GM19035 (cell line): ENCODE measurements at regions not wholly inside any gene's neighbourhood (a gene's known extent, or its start where the extent isn't known, plus 50 kb on each side); places are given as distances from the start of the nearest gene placed in this dataset.

Experiments
- ATAC-seq: cut with Tn5 transposase; IDR thresholded peaks from one replicate; pipeline ENCODE4 v1.9.1; 2021; ENCODE audit not compliant: unreplicated experiment

DNA sequence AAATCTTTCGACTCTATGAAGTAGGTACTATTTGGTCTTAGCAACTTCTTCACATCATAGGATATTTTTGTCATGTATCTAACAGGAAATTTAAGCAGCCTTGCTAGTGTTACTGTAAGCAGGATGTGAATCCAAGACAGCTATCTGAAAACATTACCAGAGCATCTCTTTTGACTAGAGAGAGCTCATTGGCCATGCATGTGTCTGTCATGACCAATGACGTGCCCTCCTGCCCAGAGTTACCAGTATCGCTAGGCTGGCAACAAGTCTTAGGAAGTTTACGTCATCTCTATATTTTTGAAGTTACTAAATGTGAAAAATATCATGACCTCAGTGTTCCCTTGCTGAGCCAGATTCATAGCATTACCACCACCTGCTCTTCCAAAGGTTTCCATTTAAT is 130.9 kb upstream of the TP63 start:
- no peak for ATAC-seq

DNA sequence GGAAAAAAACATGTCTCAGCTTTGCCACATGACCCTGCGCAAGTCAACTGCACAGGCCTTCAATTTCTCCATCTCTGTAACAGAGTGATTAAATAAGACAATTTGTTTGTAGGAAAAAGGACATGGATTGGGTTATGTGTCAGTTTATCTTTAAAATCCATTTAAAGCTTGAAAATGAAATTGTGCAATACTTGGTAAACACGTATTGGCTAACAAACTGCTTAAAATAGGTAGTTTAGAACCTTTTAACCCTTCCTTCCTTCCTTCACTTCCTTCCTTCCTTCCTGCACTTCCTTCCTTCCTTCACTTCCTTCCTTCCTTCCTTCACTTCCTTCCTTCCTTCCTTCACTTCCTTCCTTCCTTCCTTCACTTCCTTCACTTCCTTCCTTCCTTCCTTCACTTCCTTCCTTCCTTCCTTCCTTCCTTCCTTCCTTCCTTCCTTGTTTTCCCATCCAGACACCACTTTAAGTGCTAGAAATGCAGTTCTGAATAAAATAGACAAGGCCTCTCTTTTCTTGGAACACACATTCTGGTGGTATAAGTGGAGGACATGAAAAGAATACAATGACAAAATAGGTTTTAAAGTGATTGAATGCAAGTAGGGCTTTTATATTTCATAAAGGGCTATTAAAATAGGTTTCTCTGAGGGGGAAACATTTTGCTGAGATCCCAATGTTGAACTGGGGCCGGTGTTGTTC is 130.2 kb upstream of the TP63 start:
- ATAC-seq, result no peak

DNA sequence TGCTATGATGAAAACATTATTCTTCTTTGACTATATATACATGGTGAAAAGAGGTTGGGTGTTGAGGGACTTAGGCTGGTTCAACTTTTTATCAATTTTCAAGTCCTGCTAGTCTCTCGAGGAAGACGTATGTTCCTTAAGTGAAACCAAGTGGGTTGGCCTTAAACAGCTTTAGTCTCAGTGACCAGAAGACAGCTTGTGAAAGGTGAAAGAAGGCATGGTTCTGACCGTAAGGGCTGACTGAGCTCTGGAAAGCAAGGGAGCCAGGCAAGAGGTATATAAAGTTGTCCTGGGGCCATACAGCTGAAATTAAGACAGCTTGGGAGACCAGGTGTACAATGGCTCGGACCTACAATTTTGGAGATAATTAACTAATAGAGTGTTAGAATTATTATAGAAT is 128.9 kb upstream of the TP63 start:
- ATAC-seq, result no peak

DNA sequence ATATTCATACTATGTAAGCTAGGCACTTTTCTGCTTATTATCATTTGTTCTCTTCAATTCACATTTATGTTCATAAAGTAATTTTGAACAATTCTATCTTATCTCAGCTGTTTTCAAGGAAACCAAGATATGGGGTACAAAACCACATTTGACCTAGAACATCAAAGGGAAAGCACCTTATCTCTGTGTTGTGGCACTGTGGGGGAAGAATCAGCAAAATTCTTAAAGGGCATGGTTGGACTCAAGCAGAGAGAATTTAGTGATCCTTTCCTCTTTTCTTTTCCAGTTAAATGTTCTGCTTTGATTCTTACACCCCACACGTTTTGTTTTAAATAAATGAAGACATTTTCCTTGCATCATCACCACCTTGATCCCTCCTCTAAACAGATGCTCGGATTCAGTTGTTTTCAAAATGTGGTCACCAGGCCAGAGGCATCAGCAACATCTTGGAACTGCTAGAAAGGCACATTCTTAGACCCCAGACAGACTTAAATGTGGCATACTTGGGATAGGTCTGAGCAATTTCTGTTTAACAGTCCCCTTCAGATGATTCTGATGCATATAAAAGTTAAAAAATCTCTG is 128.4 kb upstream of the TP63 start:
- ATAC-seq, result no peak

DNA sequence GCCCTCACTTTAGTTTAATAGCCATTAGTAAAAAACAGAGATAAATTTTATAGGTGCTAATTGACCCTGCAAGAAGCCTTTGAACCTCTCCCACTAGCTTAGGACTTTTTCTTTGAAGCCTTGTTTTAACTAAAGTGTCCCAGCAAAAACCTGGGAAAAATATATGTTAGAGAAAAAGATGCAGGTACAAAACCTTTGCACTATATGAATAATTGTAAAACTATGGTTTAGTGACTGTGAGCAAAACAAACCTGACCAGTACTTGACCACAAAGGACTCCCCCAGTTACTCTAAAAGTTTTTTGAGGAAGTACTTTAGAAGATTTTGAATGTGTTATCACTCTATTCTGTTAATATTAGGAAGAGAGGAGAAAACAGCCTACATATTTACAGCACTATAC is 123.3 kb upstream of the TP63 start:
- peak; percentile 53 for ATAC-seq

DNA sequence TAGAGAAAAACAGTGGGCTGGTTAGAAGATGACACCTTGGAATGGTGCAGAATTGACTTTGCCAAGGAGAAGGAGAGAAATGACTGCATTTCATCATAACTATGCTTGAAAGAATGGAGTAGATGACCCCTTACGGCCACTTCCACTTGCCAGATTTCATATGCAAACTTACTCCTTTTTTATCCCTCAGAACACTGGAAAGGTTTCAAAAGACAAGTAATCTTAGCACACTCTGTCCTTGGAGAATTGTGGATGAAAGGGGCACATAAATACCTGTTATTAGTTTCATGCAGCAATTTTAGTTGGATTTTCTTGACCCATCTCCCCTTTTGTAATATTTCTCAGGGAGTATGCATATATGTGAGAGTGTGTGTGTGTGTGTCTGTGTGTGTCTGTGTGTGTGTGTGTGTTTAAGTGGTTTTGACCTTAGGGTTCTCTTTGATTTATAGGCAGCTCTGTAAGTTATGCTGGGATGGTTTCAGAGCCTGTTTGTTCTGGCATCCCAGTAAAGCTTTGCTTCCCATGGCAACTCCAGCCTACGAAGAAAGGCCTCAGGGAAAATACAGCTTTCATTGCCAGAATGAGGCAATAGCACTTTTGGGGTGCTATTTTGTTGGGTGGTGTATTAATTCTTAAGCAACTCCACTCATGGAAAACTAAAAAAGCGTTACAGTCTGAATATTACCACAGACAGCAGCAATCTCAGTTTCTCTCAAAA is 122.2 kb upstream of the TP63 start:
- no peak for ATAC-seq

DNA sequence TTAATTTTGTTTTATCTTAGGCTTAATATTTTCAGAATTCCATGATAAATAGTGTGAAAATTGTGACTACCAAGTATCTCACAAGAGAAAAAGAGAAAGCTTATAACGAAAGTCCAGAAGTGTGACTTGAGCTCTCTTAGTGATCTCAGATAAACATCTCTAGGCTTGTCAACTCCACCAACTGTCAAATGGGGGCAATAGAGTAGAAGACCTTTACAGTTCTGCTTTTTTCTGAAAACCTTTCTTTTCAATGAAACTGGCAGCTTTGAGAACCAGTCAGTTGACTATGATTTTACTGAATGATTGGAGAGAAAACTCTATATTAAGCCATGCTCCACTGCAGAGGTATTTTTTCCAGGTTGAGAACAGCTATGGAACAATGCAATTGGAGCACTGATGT is 119.2 kb upstream of the TP63 start:
- peak; percentile 69 for ATAC-seq

DNA sequence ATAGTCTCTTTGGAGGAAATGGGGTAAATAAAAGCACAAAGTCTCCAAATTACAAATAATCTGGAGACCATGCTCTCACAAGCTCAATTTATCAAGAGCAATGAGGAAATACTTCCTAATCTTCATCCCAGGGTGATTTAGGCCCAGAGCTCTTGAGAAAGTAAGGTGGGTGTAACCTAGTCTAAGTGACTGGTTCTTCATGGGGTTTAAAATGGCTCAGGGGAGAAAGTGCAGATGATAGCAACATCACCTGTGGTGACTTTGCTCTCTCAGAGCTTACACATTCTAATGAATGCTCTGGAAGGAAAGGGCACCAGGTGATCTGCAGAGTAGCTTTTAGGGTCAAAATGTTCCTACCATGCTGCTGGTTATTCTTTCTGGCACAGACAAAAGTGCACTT is 118.4 kb upstream of the TP63 start:
- ATAC-seq, result no peak

DNA sequence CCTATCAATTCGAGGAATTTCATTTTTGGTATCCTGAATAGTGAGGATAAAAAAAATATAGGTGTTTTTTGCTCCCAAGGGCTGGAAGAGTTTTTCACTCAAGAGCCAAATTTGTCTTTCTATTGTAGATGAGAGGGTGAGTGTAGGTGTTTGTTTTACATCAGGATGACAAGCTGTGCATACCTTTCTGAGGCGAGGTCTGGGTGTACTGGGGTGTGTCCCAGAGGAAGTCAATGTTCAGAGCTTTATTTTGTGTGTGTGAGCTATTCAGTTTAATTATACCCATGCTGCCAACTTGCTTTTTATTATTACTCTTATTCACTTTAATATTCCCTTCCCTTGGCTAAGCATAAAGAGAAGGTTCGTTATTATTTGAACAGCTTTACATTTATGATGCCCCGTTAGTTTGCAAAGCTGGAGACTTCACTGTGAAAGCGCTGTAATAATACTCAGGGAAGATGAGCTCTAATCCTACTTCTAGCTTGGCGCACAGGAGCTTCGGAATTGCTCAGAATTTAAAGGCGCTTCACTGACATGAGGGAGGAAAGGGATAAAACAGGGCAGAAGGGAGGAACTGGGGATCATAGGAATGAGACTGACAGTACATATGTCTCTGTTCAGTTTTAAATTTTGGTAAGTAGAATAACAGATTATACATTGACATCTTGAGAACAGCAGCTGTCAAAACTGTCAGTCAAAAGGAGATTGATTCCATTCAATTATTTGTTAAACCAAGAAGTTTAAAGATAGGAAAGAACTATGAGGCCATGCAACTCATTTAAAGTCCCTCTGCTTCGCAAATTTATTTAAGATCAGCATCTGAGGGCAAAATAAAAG is 117.7 kb upstream of the TP63 start:
- no peak for ATAC-seq

DNA sequence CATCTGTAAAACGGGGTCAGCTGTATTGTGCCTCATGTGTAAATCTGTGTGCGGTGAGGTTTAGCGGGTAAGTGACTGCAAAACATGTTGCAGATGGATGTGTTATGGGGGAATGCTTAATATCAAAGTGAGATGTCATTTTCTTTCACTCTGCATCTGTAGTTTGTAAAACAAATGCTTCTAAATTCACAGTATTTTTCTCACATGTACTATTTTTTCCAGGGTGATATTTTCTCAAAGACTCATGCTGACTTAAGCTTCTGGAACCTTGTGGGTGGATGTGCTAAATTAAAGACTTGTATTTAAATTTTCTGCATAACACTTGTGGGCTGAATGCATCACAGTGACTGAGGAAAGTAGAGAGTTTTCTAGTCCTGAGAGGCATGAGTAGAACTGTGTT is 115.2 kb upstream of the TP63 start:
- ATAC-seq, result no peak

DNA sequence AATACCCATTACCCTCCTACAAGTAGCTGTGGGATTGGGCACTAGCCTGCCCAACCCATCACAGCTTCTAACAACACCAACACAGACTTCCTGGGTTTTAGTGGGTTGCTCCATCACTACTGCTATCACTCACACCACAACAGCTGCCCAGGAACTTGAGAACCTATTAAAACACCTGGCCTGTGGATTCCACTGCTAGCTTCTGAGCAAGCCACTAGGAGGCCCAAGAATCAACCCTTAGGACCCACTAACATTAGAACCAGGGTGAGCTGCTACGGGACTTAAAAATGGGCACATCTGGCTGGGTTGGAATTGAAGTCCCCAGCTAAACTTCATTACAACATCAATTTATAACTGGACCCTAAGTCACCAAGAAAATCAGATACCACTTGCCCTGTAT is 113.2 kb upstream of the TP63 start:
- ATAC-seq, result no peak

DNA sequence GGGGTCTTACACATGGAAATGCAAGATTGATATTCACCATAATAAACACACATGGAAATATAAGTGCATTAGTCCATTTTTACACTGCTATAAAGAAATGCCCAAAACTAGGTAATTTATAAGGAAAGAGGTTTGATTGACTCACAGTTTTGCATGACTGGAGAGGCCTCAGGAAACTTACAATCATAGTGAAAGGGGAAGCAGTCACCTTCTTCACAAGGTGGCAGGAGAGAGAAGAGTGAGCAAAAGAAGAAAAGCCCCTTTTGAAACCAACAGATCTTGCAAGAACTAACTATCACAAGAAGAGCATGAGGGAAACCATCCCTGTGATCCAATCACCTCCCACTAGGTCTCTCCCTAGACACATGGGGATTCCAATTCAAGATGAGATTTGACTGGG is 111.7 kb upstream of the TP63 start:
- ATAC-seq, result no peak

DNA sequence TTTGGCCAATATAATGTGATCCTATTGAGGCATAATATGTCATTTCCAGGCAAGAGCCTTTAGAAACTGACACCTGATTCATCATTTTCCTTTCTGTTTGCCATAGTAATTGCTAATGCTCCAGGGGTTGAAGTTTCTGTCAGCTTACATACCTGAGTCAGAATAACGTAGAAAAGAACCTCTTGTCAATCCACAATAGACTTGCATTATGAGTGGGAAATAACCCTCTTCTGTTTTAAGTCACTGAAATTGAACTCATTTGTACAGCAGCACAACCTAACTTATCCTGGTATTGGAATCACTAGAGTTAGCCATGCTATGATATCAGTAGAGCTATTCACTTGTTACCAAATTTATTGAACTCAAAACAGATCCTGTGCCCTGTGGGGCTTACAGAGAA is 101.7 kb upstream of the TP63 start:
- ATAC-seq, result peak; percentile 57

DNA sequence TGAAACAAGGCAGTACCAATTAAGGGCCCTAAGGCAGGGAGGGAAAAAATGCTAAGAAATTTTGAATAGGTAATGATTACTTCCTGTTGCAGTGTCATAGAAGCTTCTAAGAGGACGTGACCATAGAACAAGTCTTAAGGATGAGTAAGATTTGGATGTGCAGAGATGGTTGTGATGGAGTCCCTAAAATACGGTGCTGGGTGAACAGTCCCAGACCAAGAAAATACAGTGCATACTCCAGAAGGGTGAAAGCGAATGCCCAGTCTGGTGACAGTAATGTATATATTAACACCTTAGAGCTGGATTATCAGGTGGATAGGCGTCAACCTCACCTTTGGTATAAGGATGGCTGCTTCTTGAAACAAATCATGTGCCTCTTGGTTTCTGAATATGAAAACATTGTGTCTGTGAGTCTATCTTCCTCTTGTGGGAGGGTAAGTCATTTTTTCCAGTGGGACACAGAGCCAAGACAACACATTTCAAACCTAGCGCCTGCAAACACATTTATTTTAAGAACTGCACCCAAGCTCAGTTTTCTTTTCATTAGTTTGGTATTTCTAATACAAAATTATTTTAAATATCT is 101.2 kb upstream of the TP63 start:
- ATAC-seq, result peak; percentile 28

DNA sequence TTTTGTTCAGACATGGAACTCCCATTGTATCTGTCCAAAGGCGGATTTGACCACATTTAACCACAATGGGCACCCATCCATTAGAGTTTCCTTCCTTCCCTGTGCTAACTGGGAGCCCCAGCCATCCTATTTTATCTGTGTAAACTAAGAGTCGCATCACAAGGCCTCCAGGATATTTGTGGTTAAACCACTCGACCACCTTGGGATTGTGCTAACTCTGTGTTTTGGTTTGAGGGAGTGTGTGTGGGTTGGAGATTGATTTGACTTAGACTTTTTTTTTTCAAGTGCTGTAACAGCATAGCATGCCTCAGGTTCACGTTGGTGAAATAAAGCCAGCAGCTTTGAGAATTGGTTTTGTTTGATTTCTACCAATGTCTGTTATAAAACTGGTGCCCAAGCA is 100.4 kb upstream of the TP63 start:
- ATAC-seq, result no peak

DNA sequence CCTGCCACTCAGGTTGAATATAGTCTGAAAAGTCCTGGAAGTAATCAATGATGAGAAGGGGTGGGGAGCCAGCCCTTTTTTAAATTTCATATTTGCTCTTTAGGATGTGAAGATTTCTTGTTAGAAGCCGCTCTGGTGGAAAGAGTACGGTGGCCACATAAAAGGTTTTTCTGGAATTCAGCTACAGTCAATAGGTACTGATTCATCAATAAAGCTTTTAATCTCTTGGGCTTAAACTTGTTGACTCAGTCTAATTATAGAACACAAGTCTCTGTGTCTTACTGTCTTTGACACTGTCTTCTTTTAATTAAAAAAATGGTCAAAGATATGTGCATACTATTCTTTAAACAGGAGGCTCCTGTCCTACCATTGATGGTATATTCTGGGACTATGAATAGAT is 99.9 kb upstream of the TP63 start:
- ATAC-seq, result no peak

DNA sequence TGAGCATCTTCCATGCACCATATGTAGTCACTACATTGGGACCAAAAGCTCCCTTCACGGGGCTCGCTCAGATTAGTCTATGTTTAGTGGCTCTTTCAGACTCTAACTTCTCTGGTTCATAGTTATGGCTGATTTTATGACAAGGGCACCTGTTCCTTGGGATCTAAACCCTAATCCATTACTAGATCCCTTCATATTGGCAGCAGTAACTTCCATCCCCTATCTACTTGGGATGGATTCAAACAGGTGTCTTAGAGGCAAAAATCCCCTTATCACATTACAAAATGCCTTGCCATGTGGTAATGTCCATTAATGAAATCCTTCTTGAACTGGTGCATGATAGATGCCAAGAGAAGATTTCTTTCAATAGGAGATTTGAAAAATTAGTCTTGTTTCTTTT is 96.7 kb upstream of the TP63 start:
- no peak for ATAC-seq

DNA sequence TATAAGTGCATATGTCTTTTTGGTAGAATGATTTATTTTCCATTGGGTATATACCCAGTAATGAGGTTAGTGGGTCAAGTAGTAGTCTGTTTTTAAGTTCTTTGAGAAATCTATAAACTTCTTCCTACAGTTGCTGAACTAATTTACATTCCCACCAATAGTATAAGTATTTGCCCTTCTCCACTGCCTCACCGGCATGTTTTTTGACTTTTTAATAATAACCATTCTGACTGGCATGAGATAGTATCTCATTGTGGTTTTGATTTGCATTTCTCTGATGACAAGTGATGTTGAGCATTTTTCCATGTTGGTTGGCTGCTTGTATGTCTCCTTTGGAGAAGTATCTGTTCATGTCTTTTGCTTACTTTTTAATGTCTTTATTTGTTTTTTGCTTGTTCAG is 94.1 kb upstream of the TP63 start:
- ATAC-seq, result no peak

DNA sequence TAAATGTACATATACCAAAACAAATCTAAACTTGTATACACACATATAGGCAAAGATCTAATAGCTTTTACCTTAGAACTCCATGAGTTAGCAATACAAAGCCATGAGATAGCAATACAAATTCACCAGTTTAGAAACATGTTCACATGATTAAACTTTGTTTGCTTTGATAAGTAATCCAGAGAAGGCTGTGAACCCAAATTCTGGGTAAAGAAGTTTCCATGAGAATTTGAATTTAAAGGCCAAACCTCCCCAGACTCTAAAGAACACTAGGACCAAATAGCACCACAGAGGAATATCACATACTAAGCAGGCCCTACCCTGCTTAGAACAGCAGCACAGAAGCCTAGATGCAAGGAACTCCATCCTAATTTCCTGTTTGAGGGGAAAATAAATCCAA is 83.7 kb upstream of the TP63 start:
- ATAC-seq, result no peak

DNA sequence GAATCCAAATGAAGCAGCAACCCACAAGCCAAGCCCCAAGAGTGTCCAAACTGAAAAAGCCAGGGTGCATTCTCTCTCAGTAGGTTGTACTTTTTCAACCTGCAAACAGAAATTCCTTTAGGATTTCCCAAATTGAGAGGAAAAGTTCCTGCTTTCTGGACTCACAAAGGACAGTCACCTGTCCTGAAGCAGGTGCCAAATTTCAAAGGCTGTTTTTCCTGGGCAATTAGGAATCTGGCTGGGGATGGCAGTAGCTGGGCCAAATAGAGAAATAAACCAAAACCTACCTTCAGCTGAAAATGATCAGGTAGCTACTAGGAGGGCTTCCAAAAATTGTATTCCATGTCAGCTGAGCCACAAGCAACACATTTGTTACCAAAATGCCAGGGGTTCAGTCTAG is 83.1 kb upstream of the TP63 start:
- ATAC-seq, result no peak

DNA sequence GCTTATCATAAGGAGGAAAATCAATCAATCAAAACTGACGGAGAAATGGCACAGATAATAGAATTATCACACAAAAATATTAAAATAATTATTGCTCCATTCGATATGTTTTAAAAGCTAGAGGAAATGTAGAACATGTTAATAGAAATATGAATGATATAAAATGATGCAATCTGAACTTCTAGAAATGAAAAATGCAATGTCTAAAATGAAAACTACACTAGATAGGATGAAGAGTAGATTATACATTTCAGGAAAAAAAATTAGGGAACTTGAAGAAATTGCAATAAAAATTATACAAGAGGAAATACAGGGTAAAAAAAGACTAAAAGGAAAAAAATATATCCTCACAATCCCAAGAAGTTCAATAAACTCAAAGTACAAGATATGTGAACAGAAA is 80.2 kb upstream of the TP63 start:
- ATAC-seq, result no peak
